GM12865 (cell line): ENCODE measurements at regions not wholly inside any gene's neighbourhood (a gene's known extent, or its start where the extent isn't known, plus 50 kb on each side); places are given as distances from the start of the nearest gene placed in this dataset.

ENCODE experiments used
- DNase-seq: peaks from one replicate; pipeline ENCODE4 v3.0.0; 2010; ENCODE audit warnings: low read depth
- H3K4me3 ChIP-seq: 2 replicates; pipeline ENCODE4 v1.5.1; 2011; ENCODE audit warnings: mild to moderate bottlenecking, low read depth, low read length, control low read depth
- TF ChIP-seq, protein P1 (sequence below): IDR thresholded peaks from 2 replicates; pipeline ENCODE4 v1.5.1; 2011; ENCODE audit warnings: low read length, control low read depth, low read depth, inconsistent platforms; ENCODE audit not compliant: insufficient read depth; ENCODE audit errors: missing control alignments

DNA sequence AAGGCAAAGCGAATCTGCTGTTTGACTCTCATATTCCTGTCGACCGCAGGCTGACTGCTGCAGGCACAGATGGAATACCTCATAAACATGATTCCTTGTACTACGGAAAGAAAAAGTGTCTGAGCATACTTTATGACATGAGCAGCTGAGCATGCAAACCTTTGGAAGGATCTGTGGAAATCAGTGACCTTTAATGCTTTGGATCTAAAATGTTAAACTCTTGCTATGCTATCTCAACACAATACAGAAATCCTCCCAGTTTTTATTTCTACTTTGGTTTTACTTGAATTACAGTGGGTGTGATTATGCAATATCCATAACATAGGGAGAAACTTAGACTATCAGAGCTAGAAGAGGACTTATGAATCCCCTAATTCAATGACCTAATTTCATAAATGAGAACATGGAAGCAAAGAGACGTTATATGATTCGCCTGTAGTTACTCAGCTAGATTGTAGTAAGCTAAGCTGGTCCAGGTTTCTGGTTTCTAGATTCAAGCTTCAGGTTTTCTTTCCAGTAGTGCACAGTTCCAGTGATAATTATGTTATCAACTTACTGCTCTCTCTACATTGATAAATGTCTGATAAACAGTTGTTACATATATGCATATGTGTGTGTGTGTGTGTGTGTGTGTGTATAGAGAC, 127.6 kb upstream of the GBE1 start:
- H3K4me3 ChIP-seq = no peak overlapping the region
- TF ChIP-seq, protein P1, sequence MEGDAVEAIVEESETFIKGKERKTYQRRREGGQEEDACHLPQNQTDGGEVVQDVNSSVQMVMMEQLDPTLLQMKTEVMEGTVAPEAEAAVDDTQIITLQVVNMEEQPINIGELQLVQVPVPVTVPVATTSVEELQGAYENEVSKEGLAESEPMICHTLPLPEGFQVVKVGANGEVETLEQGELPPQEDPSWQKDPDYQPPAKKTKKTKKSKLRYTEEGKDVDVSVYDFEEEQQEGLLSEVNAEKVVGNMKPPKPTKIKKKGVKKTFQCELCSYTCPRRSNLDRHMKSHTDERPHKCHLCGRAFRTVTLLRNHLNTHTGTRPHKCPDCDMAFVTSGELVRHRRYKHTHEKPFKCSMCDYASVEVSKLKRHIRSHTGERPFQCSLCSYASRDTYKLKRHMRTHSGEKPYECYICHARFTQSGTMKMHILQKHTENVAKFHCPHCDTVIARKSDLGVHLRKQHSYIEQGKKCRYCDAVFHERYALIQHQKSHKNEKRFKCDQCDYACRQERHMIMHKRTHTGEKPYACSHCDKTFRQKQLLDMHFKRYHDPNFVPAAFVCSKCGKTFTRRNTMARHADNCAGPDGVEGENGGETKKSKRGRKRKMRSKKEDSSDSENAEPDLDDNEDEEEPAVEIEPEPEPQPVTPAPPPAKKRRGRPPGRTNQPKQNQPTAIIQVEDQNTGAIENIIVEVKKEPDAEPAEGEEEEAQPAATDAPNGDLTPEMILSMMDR = no peak
- no peak for DNase-seq

DNA sequence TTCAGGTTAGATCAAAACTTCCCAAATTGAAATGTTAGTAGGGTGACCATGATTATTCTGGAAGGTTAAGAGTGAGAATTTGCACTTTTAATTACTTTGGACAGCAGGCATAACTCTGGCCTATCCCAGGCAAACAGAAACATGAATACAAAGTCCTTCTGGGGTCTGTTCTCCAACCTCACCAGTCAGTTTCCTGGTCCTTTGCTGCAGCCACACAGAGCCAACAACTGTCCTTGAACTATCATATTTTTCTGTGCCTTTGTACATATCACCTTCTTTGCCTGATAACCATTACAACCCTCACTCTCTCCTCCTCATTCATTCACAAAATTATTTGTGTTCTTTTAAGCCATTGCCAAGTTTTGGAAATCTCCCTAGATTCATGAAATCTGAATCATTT, 126.0 kb upstream of the GBE1 start:
- TF ChIP-seq, protein P1 = no peak
- DNase-seq = no peak
- no peak overlapping the region for H3K4me3 ChIP-seq

DNA sequence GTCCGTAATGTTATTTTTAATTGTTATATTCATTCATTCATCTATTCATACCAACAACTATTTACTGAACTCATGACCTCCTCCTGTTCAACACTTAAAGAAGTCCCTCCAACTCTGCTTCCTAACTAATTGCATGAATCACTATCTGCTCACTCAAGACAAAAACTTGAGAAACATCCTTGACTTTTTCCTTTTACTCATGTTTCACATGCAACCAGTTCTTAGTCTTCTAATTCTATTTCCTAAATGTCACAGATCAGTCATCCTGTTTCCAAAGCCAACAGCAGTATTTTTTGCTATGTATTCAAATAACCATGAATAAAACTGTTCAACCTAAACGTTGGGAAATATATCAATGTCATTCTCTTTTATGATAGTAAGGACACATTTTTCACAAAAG, 124.6 kb upstream of the GBE1 start:
- DNase-seq = no peak
- TF ChIP-seq, protein P1 = no peak
- no peak overlapping the region for H3K4me3 ChIP-seq

DNA sequence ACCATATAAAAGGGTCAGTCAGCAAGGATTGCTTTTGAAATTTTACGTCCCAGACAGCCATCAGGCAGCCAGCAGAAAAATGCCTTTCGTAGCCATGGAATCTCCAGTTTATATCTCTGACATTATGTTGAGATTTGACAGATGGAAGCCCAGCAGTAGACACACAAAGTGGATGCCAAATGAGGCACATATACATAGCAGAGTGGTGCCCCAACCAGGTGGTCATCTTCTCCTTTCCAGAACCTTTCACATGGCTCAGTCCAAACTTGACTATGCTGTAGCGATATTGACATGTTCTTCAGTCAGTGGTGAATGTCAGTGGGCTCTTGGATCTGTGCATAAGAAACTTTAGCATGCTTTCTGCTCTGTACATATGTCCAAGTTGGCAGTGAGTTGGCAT, 123.3 kb upstream of the GBE1 start:
- no peak overlapping the region for H3K4me3 ChIP-seq
- DNase-seq = no peak
- TF ChIP-seq, protein P1 = no peak

DNA sequence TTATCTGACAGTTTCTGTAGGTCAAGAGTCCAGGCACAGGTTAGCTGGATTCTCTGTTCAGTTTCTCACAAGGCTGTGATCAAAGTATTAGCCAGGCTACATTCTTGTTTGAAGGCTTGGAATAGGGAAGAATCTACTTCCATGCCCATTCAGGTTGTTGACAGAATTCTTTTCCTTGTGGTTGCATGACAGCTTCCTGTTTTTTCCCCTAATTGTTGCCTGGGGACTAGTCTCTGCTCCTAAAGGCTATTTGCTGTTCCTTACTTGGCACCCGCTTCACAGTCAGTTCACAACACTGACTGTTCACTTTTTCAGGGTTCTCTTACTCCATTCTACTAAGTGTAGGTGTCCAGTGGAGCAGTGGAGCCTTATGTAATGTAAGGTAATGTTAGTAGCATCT, 115.4 kb upstream of the GBE1 start:
- TF ChIP-seq, protein P1 = no peak
- H3K4me3 ChIP-seq = no peak overlapping the region
- no peak for DNase-seq

DNA sequence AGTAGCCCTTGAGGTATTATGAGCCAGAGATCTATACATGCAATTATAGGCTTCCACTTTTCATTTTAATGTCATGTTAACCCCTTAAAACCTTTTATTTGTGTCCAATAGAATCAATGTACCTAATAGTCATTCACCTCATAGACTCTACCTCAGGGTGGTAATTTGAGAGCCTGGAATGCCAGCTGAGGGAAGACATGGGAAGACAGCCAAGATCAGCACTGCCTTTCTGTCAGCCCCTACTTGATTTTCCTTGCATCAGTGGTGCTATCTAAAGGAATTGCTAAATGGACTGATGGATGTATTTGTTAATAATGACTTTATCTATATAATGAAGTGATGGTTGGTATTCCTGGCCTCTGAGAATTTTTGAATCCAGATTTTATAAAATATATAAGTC, 113.3 kb upstream of the GBE1 start:
- TF ChIP-seq, protein P1 = no peak
- no peak overlapping the region for H3K4me3 ChIP-seq
- no peak for DNase-seq

DNA sequence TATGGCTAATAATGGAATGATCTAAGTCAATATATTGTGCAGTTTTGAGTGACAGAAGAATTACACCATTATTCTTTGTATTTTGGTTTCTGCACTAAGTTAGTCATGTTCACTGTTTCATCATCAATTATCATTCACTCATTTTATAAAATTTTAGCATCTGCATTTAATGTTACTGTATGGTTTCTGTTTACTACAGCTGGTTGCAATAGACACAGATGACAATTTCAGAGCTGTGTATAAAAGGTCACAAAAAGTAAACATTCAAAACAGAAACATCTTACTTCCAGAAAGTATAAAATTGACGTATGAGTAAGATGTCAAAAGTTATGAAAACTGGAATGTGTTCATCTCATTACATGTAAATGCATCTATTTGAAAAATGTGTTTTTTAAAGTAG, 111.1 kb upstream of the GBE1 start:
- H3K4me3 ChIP-seq = no peak overlapping the region
- DNase-seq = no peak
- TF ChIP-seq, protein P1 = no peak
